Stimulated activated naive CD8-positive, alpha-beta T cell treated with anti-CD3 and anti-CD28 coated beads, Interleukin-15, Interleukin-2, amounts not matched to agents 100 U/mL and 50 U/mL, for 24 hours (primary cell): ENCODE measurements at regions not wholly inside any gene's neighbourhood (a gene's known extent, or its start where the extent isn't known, plus 50 kb on each side); places are given as distances from the start of the nearest gene placed in this dataset.

ENCODE experiments used
- ATAC-seq: fragments of 150-1000 bp; cut with Tn5 transposase; one replicate; pipeline ENCODE4 v1.10.0; 2021
- DNase-seq: peaks from one replicate; pipeline ENCODE4 v3.0.0; 2021

GRCh38 chr18:51946946-51947345, 393.1 kb upstream of the DCC start:
- DNase-seq = no peak
- no peak for ATAC-seq

GRCh38 chr18:51952844-51953243, 387.2 kb upstream of the DCC start:
- no peak for ATAC-seq
- no peak for DNase-seq

DNA sequence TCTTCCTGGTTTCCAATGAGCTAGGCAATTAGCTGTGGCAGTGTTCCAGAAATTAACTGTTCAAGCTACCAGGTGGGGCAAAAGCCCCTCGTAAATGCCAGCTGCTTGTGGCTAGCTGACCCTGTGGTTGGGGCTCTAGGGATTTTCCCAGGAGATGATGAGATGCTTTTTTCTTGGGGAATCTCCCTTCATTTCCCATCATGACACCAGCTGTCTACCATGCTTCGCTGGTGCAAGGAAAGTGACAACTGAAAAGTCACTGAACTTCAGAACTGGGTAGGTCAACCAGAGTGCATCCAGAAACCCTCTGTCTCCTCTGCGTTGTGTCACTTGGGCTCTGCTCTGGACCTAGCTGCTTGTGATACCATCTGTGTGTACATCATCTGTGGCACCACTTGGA, 386.5 kb upstream of the DCC start:
- DNase-seq (no peak), ATAC-seq (no peak)

GRCh38 chr18:51955136-51955535, 384.9 kb upstream of the DCC start:
- DNase-seq = no peak
- ATAC-seq = no peak

GRCh38 chr18:51957001-51957400, 383.0 kb upstream of the DCC start:
- ATAC-seq (no peak), DNase-seq (no peak)

- DNase-seq (no peak), ATAC-seq (no peak)
Observed at GRCh38 chr18:51980101-51980500, 359.9 kb upstream of the DCC start.

DNA sequence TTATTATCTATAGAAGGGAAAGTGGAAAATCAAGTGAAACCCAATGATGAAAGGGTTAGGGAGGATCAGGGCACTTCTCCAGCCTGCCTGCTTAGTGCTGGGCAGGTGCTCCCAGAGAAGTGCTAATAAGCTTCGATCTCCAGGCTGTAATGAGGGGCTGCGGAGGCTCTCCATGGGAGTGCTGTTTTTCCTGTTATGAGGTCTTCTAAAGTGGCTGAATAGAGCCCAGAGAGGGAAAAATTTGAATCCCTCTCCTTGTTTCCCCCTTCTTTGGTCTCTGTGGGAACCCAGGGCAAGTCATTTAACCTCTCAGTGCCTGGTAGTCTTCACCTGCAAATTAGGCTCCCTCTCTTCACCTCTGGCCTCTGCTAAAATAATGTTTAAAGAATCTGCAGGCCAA, 351.7 kb upstream of the DCC start:
- DNase-seq (no peak), ATAC-seq (no peak)

- DNase-seq (no peak), ATAC-seq (no peak)
Observed at GRCh38 chr18:51997129-51997528, 342.9 kb upstream of the DCC start.

GRCh38 chr18:51998066-51998465, 341.9 kb upstream of the DCC start:
- DNase-seq = no peak
- no peak for ATAC-seq

GRCh38 chr18:51998711-51999110, 341.3 kb upstream of the DCC start:
- ATAC-seq = no peak
- no peak for DNase-seq

GRCh38 chr18:51999351-51999750, 340.6 kb upstream of the DCC start:
- ATAC-seq (no peak), DNase-seq (no peak)

GRCh38 chr18:52000435-52000834, 339.6 kb upstream of the DCC start:
- ATAC-seq (no peak), DNase-seq (no peak)

DNA sequence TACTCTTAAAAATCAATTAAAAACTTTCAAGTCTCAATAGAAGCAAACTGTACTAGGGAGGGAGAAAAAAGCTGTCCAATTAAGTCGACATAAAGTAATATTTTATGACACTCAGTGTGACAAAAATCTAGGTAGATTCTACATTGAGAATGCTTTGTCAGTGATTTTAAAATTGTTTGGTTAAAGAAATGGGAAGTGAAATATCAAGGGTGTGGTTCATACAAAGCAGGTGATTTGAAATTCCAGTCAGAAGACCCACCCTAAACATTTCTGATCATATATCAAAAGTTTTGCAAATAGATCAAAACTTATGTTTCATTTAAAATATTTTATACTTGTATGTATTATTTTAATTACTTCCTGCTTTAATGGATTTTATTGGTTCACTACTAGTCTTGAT, 338.9 kb upstream of the DCC start:
- DNase-seq (no peak), ATAC-seq (no peak)

DNA sequence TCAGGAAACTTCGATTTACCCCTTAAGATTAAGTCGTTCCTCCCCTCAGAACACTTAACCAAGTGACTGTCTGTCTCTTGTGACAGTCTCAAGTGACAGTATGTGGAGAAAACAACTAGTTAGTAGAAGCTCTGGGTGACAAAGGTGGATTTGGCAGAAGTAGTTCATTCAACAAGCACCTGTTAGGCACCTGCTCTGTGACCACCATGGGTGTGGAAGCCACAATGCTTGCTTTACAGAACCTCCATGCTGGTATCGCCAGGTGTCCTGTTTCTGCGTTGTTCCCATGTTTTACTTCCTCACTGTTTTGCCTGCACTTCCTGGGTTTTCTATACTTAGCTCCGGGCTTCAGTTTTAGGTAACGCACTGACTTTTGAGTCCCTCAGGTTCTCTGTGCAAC, 337.4 kb upstream of the DCC start:
- ATAC-seq (no peak), DNase-seq (no peak)

DNA sequence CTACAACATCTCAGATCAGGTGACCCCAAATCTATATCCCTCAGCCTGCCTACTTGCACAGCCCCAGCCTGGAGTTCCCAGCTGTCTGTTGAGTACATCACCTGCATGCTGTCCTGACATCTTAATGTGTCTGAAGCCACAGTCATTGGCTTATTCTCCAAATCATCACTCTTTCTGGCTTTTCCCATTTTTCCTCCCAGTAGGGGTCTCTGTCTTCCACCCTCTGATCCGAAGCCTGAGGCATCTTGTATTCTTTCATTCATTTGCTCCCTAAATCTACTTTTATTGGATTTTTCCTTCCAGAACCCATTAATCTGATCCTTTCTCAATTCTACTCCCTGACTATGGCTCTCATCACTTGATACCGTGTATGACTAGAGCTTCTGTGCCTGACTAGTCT, 332.9 kb upstream of the DCC start:
- DNase-seq (no peak), ATAC-seq (no peak)

DNA sequence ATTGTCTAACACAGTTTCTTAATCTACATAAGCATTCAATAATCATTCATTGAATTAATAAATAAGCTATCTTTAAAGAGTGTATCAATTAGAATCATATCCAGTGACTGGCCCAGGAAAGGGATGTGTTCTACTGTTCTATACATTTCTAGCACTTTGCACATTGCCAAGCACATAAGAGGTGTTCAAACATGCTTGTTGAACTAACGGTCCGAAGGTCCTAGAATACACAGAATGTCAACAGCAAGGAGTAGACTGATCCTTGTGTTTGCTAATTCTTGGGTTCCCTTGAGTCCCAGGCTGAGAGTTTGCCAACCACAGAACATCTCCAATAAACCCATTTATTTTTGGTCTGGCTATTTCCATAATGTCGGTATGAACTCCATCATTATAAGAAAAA, 331.7 kb upstream of the DCC start:
- DNase-seq (no peak), ATAC-seq (no peak)

- DNase-seq = no peak
- no peak for ATAC-seq
Observed at GRCh38 chr18:52008736-52009135, 331.3 kb upstream of the DCC start.

DNA sequence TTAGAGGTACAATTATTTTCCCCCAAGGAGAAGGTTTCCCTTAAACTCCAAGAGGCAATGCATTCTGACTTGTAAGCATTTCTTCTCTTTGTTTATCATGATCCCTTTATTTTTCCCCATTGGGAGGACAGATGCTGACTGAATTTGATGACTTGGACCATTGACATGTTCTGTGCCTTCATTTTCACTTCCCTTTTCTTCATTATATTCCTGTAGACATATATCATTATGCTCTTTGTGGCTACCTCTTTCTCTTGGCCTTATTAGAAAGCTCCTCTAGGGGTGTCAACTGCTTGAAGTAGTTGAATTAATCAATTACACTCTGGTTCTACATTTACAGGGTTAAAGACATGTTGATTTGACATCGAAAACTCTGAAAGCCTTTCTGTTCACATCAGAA, 330.0 kb upstream of the DCC start:
- DNase-seq = no peak
- no peak for ATAC-seq

- DNase-seq = no peak
- ATAC-seq = no peak
Observed at GRCh38 chr18:52045946-52046675, 293.9 kb upstream of the DCC start.

DNA sequence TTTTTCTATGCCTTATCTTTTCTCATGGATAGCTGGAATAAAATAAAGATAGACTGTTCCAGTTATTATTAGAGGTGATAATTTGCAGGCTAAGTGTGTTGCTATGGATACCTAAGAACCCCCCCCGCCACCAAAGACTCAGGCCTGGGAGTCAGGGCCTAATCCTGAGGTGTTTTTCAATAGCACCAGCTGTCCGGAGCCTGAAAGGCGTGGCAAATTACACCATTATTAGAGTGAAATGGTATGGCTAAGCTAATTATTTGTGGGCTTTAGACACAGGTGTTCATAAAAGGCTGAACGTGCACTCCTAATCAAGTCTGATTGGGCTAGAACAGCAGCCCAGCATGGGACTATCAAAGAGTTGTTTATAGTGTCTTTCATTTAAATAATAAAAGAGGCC, 293.2 kb upstream of the DCC start:
- DNase-seq (no peak), ATAC-seq (no peak)

GRCh38 chr18:52054324-52054723, 285.7 kb upstream of the DCC start:
- no peak for DNase-seq
- no peak for ATAC-seq

DNA sequence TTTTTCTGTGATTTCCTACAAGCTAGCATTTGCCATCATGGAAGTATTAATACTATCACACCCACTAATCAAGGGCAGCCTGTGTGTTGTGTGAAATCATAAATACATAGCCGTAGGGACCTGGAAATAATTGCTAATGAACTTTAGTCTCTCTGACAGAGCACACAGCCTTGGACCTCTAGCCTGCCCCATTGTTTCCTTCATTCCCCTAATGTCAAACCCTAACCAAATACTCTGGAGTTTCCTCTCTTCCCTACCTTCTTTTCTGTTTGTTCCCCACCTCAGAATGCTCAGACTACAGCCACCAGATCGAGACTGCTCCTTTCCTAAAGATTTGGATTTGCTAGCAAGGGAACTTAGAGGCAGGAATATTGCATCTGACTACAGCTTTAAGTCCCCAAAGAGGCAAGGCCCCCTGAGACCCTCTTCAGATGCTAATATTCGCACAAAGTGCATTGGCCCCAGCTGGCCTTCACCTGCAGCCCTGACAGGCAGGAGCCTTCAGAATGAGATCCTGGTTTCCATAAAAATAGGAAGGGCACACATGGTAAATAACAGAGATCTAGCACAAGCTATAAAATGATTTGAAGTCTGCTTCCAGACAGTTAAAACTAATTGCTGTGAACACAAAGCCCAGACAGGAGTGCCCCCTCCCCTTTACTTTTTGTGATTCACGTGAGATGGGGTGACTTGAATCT, 279.2 kb upstream of the DCC start:
- DNase-seq (no peak), ATAC-seq (no peak)

- ATAC-seq (no peak), DNase-seq (no peak)
Observed at GRCh38 chr18:52063923-52064322, 276.1 kb upstream of the DCC start.

DNA sequence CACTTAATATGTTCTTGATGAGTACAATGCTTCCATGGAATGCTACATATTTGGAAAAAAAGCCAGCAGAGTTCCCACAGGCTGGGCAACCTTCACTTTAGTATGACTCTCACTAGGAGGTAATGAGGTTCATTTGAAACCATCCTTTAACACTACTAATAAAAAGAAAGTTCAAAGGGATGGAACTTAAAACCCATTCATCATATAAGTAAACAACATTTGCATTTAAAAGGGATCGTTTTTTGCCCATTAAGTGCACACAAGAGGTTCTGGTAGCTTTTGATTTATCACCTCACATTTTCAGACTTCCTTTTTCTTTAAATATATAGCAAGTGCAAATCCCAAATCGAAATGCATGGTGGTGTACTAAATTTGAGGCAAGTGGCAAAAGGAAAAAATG, 270.8 kb upstream of the DCC start:
- no peak for DNase-seq
- ATAC-seq = no peak
